SK-MEL-5 (cell line): ENCODE measurements at regions not wholly inside any gene's neighbourhood (a gene's known extent, or its start where the extent isn't known, plus 50 kb on each side); places are given as distances from the start of the nearest gene placed in this dataset.
"Not testable (repeated sequence)": the region's sequence is repeated elsewhere in the genome, so short reads cannot be mapped to it uniquely, and the experiment has no call there.

Experiments
- DNase-seq: peaks from one replicate; pipeline ENCODE4 v3.0.0-alpha.2; 2016; ENCODE audit warnings: low read depth, low spot score
- in situ Hi-C: cut with HindIII; loops from 2 replicates; pipeline ENCODE4 v1.10.0; 2016; ENCODE audit warnings: low sequenced_read_pairs, high pct_unique_total_duplicates, low pct_unique_long_range_greater_than_20kb

- in situ Hi-C loops = no loop called here
- peak; percentile 47 for DNase-seq
These were observed 381.8 kb upstream of the ST8SIA4 start for GRCh38 chr5:101284736-101285375.

GRCh38 chr5:101283938-101284337 lies 380.9 kb upstream of the ST8SIA4 start:
- in situ Hi-C loops, DNase-seq: not testable (repeated sequence)

GRCh38 chr5:101278917-101279316 lies 375.8 kb upstream of the ST8SIA4 start:
- in situ Hi-C loops = no loop called here
- no peak for DNase-seq

- DNase-seq = no peak
These were observed 375.1 kb upstream of the ST8SIA4 start for GRCh38 chr5:101278011-101278687.

GRCh38 chr5:101271945-101272344 lies 368.9 kb upstream of the ST8SIA4 start:
- no peak for DNase-seq
- in situ Hi-C loops = no loop called here

More at GRCh38 chr5:101278011-101278687, 375.1 kb upstream of the ST8SIA4 start:
- in situ Hi-C loops = no loop called here

GRCh38 chr5:101271416-101271815 lies 368.3 kb upstream of the ST8SIA4 start:
- in situ Hi-C loops = no loop called here
- DNase-seq = no peak

GRCh38 chr5:101260857-101261256 lies 357.8 kb upstream of the ST8SIA4 start:
- DNase-seq = no peak
- in situ Hi-C loops = no loop called here

GRCh38 chr5:101253096-101253495 lies 350.0 kb upstream of the ST8SIA4 start:
- no peak for DNase-seq
- in situ Hi-C loops = no loop called here

GRCh38 chr5:101244621-101245020 lies 341.5 kb upstream of the ST8SIA4 start:
- in situ Hi-C loops = no loop called here
- no peak for DNase-seq

- DNase-seq = no peak
- in situ Hi-C loops = no loop called here
These were observed 309.9 kb upstream of the ST8SIA4 start for GRCh38 chr5:101212942-101213514.

GRCh38 chr5:101206534-101206933 lies 303.5 kb upstream of the ST8SIA4 start:
- DNase-seq = no peak
- in situ Hi-C loops = no loop called here

- not testable (repeated sequence) for DNase-seq
These were observed 302.0 kb upstream of the ST8SIA4 start for GRCh38 chr5:101205065-101205464.

GRCh38 chr5:101180365-101180764 lies 277.3 kb upstream of the ST8SIA4 start:
- DNase-seq, in situ Hi-C loops: not testable (repeated sequence)

More at GRCh38 chr5:101205065-101205464, 302.0 kb upstream of the ST8SIA4 start:
- in situ Hi-C loops = not testable (repeated sequence)

- no peak for DNase-seq
- in situ Hi-C loops = no loop called here
These were observed 273.5 kb upstream of the ST8SIA4 start for GRCh38 chr5:101176605-101177004.

GRCh38 chr5:101174981-101175380 lies 271.9 kb upstream of the ST8SIA4 start:
- in situ Hi-C loops = no loop called here
- no peak for DNase-seq

- DNase-seq = no peak
- in situ Hi-C loops = no loop called here
These were observed 260.0 kb upstream of the ST8SIA4 start for GRCh38 chr5:101163088-101163487.

GRCh38 chr5:101160002-101160401 lies 256.9 kb upstream of the ST8SIA4 start:
- in situ Hi-C loops = no loop called here
- DNase-seq = peak; percentile 30

GRCh38 chr5:101159006-101159405 lies 255.9 kb upstream of the ST8SIA4 start:
- DNase-seq = no peak
- in situ Hi-C loops = no loop called here

GRCh38 chr5:101153526-101153925 lies 250.4 kb upstream of the ST8SIA4 start:
- no peak for DNase-seq
- in situ Hi-C loops = no loop called here
